ENCODE measurements at regions not wholly inside any gene's neighbourhood (a gene's known extent, or its start where the extent isn't known, plus 50 kb on each side); places are given as distances from the start of the nearest gene placed in this dataset.
"Not testable (repeated sequence)": the region's sequence is repeated elsewhere in the genome, so short reads cannot be mapped to it uniquely, and the experiment has no call there.

- ATAC-seq (no peak), DNase-seq (no peak)
- intact Hi-C loops (cut with DNase I) = no loop called here
Observed at GRCh38 chr2:72078773-72079172, 68.9 kb downstream of the CYP26B1 start.

- DNase-seq (no peak), ATAC-seq (no peak)
- intact Hi-C loops (cut with DNase I) = no loop called here
Observed at GRCh38 chr2:72077702-72078169, 69.9 kb downstream of the CYP26B1 start.

DNA sequence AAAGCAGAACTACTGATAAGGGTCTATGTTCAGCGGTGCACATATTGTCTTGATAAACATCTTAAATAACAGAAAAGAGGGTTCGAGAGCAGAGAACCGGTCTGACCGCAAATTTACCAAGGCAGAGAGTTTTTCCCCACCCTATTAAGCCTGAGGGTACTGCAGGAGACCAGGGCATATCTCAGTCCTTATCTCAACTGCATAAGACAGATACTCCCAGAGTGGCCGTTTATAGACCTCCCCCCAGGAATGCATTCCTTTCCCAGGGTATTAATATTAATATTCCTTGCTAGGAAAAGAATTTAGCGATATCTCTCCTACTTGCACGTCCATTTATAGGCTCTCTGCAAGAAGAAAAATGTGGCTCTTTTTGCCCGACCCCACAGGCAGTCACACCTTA lies 74.3 kb downstream of the CYP26B1 start:
- intact Hi-C loops (cut with DNase I); DNase-seq: not testable (repeated sequence)

DNA sequence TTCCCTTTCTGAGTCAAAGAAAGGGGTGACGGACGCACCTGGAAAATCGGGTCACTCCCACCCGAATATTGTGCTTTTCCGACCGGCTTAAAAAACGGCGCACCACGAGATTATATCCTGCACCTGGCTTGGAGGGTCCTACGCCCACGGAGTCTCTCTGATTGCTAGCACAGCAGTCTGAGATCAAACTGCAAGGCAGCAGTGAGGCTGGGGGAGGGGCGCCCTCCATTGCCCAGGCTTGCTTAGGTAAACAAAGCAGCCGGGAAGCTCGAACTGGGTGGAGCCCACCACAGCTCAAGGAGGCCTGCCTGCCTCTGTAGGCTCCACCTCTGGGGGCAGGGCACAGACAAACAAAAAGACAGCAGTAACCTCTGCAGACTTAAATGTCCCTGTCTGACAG lies 83.5 kb downstream of the CYP26B1 start:
- intact Hi-C loops (cut with DNase I); DNase-seq; ATAC-seq: not testable (repeated sequence)

More for the DNA sequence above, 74.3 kb downstream of the CYP26B1 start:
- ATAC-seq = not testable (repeated sequence)

DNA sequence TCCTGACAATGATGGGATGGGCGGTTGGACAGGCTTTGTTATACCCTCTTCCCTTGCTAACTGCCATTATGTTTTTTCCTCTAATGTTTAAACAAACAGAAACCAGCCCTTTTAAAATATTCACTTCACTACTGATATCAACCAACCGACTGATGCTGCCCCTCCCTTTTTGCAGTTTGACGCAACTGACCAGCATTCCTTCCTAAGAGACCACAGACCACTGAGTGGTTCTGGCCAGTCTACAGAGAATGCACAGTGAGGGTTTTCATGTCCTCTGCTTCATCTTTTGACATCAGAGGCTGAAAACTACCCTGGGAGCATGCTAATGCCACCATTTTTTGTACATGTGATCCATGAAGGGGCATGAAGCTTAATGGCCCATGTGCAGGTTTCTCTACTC lies 85.3 kb downstream of the CYP26B1 start:
- no peak for DNase-seq
- intact Hi-C loops (cut with DNase I) = no loop called here
- no peak for ATAC-seq

GRCh38 chr2:72057308-72057707 lies 90.4 kb downstream of the CYP26B1 start:
- intact Hi-C loops (cut with DNase I) = no loop called here
- no peak for ATAC-seq

GRCh38 chr2:72051971-72052505 lies 95.6 kb downstream of the CYP26B1 start:
- ATAC-seq (no peak), DNase-seq (no peak)
- intact Hi-C loops (cut with DNase I) = no loop called here

More at GRCh38 chr2:72057308-72057707, 90.4 kb downstream of the CYP26B1 start:
- DNase-seq = no peak

GRCh38 chr2:72051204-72051603 lies 96.5 kb downstream of the CYP26B1 start:
- intact Hi-C loops (cut with DNase I) = no loop called here
- no peak for DNase-seq
- ATAC-seq = no peak

GRCh38 chr2:72050734-72051133 lies 96.9 kb downstream of the CYP26B1 start:
- intact Hi-C loops (cut with DNase I) = no loop called here

GRCh38 chr2:72048881-72049477 lies 98.7 kb downstream of the CYP26B1 start:
- ATAC-seq (no peak), DNase-seq (no peak)
- intact Hi-C loops (cut with DNase I) = no loop called here

More at GRCh38 chr2:72050734-72051133, 96.9 kb downstream of the CYP26B1 start:
- ATAC-seq (no peak), DNase-seq (no peak)

GRCh38 chr2:72043985-72044384 lies 103.7 kb downstream of the CYP26B1 start:
- ATAC-seq (no peak), DNase-seq (no peak)
- intact Hi-C loops (cut with DNase I) = no loop called here

GRCh38 chr2:72041638-72042111 lies 106.0 kb downstream of the CYP26B1 start:
- intact Hi-C loops (cut with DNase I) = no loop called here
- ATAC-seq (peak in 1 of 2 donors; percentile 44), DNase-seq (no peak)

DNA sequence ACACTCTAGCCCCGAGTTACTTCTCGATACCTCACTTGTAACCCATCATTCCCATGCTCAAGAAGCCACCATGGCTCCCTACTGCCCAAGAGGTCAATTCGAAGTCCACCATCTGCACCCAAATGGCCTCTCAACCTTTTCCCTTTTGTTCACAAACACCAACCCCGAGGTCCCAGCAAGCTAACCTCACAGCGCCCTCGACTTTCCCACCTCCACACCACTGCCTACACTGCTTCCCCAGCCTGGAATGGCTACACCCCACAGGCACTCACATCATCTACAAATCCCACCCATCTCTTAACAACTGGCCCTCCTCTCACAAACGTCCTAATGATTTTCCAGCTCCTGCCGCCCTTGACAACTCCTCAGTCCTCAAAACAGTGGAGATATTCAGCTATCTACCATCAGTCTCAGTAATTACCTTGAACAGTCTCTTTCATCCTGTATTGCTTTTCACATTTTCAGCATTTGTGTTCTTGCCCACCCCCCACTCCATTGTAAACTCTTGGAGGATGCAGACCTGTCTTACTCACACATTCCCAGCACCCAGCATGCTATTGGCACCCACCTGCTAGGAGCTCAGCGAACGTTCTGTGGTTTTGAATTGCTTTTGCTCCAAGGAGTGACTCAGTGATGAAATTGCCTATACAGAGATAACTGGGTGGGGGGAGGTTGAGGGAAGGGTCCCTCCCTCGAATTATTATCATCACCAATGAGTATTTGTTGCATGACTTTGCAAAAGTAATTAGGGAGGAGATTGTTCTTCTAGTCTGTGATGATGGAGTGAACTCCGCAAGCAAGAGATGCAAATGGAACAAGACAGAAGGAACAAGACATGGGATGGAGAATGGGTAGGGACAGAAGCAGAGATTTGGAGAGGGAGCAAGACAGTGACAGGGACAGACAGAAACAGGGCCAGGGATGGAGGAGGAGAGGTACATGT lies 106.8 kb downstream of the CYP26B1 start:
- intact Hi-C loops (cut with DNase I) = no loop called here
- DNase-seq = no peak
- ATAC-seq = no peak

- no peak for ATAC-seq
- intact Hi-C loops (cut with DNase I) = no loop called here
- no peak for DNase-seq
Observed at GRCh38 chr2:72038524-72038923, 109.1 kb downstream of the CYP26B1 start.

GRCh38 chr2:72037261-72037666 lies 110.4 kb downstream of the CYP26B1 start:
- no peak for DNase-seq
- intact Hi-C loops (cut with DNase I) = no loop called here
- ATAC-seq = no peak

- ATAC-seq (no peak), DNase-seq (no peak)
Observed at GRCh38 chr2:72036595-72036994, 111.1 kb downstream of the CYP26B1 start.

GRCh38 chr2:72036173-72036545 lies 111.5 kb downstream of the CYP26B1 start:
- no peak for DNase-seq
- intact Hi-C loops (cut with DNase I) = no loop called here
- no peak for ATAC-seq

More at GRCh38 chr2:72036595-72036994, 111.1 kb downstream of the CYP26B1 start:
- intact Hi-C loops (cut with DNase I) = no loop called here

- ATAC-seq = no peak
- DNase-seq = no peak
- intact Hi-C loops (cut with DNase I) = no loop called here
Observed at GRCh38 chr2:72035518-72036172, 112.0 kb downstream of the CYP26B1 start.

GRCh38 chr2:72034353-72035095 lies 113.1 kb downstream of the CYP26B1 start:
- intact Hi-C loops (cut with DNase I) = no loop called here
- DNase-seq (no peak), ATAC-seq (no peak)

Data from left cardiac atrium (tissue), 4 donors.